HCT116 (cell line): ENCODE measurements at regions not wholly inside any gene's neighbourhood (a gene's known extent, or its start where the extent isn't known, plus 50 kb on each side); places are given as distances from the start of the nearest gene placed in this dataset.

Experiments
- EGR1 ChIP-seq: IDR thresholded peaks from 2 replicates; pipeline ENCODE4 v1.6.1; 2012; ENCODE audit warnings: low read depth
- EZH2 ChIP-seq: fragments of 200-600 bp; sonication (generic); IDR thresholded peaks from 2 replicates; pipeline ENCODE4 v1.6.1; 2017; ENCODE audit warnings: antibody characterized with exemption, mixed run types
- EZH2phosphoT487 ChIP-seq: fragments of 200-600 bp; IDR thresholded peaks from 2 replicates; pipeline ENCODE4 v1.6.1; 2018; ENCODE audit warnings: antibody characterized with exemption, borderline replicate concordance
- FOSL1 ChIP-seq: IDR thresholded peaks from 2 replicates; pipeline ENCODE4 v1.6.1; 2012; ENCODE audit warnings: low read depth
- JUND ChIP-seq: IDR thresholded peaks from 2 replicates; pipeline ENCODE4 v1.6.1; 2012
- POLR2A ChIP-seq: IDR thresholded peaks from 2 replicates; pipeline ENCODE4 v1.7.0; 2011; ENCODE audit warnings: borderline replicate concordance; ENCODE audit not compliant: insufficient read depth, insufficient read length; ENCODE audit errors: extremely low read depth
- POLR2AphosphoS5 ChIP-seq: IDR thresholded peaks from 2 replicates; pipeline ENCODE4 v1.6.1; 2011; ENCODE audit warnings: mild to moderate bottlenecking, low read depth, low read length, moderate library complexity
- RAD21 ChIP-seq: IDR thresholded peaks from 2 replicates; pipeline ENCODE4 v1.6.1; 2012; ENCODE audit warnings: low read depth, mild to moderate bottlenecking
- SIN3A ChIP-seq: IDR thresholded peaks from 2 replicates; pipeline ENCODE4 v1.6.1; 2012; ENCODE audit warnings: low read depth
- TCF7L2 ChIP-seq: IDR thresholded peaks from 2 replicates; pipeline ENCODE4 v1.7.0; 2011; ENCODE audit warnings: borderline replicate concordance, inconsistent platforms; ENCODE audit not compliant: insufficient read depth, insufficient read length; ENCODE audit errors: extremely low read depth
- ZNF274 ChIP-seq: fragments of 200-500 bp; sonication (Bioruptor generic); IDR thresholded peaks from 2 replicates; pipeline ENCODE4 v1.6.1; 2014; ENCODE audit warnings: mild to moderate bottlenecking, low read depth, low read length, inconsistent platforms
- TF ChIP-seq, protein P1 (sequence below), 3 experiments: fragments of 200-600 bp in 1 of 3; sonication (generic) in 1 of 3; IDR thresholded peaks in 2 of 3; conservative IDR thresholded peaks in 1 of 3; 2 replicates each; pipeline ENCODE4 v1.5.1; 2012 to 2017; ENCODE audit warnings: low read depth in 2 of 3, low read length in 2 of 3, antibody characterized with exemption in 1 of 3, borderline replicate concordance in 1 of 3, control low read depth in 1 of 3, mild to moderate bottlenecking in 1 of 3, mixed read lengths in 1 of 3, mixed run types in 1 of 3, moderate library complexity in 1 of 3; ENCODE audit not compliant: insufficient read depth in 1 of 3
- TF ChIP-seq, protein P2 (sequence below): IDR thresholded peaks from 2 replicates; pipeline ENCODE4 v1.6.1; 2011; ENCODE audit warnings: mild to moderate bottlenecking, low read length, moderate library complexity; ENCODE audit not compliant: insufficient replicate concordance; ENCODE audit errors: extremely low read depth

DNA sequence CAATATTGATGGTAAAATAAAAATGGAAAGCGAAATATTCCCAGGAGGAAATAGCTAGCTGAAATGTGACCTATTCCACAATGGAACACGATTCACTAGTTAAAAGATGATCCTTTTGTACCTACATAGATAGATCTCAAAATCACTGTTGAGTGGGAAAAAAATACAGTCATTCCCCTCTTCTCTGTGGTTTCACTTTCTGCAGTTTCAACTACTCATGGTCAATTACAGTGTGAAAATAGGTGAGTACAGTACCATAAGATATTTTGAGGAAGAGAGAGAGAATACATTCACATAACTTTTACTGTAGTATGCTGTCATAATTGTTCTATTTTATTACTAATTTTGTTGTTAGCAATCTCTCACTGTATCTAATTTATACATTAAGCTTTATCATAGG is 56.0 kb upstream of the COL13A1 start:
- no peak for TF ChIP-seq EZH2
- TF ChIP-seq, protein P1, sequence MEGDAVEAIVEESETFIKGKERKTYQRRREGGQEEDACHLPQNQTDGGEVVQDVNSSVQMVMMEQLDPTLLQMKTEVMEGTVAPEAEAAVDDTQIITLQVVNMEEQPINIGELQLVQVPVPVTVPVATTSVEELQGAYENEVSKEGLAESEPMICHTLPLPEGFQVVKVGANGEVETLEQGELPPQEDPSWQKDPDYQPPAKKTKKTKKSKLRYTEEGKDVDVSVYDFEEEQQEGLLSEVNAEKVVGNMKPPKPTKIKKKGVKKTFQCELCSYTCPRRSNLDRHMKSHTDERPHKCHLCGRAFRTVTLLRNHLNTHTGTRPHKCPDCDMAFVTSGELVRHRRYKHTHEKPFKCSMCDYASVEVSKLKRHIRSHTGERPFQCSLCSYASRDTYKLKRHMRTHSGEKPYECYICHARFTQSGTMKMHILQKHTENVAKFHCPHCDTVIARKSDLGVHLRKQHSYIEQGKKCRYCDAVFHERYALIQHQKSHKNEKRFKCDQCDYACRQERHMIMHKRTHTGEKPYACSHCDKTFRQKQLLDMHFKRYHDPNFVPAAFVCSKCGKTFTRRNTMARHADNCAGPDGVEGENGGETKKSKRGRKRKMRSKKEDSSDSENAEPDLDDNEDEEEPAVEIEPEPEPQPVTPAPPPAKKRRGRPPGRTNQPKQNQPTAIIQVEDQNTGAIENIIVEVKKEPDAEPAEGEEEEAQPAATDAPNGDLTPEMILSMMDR (IDR thresholded peaks at IDR 0.05 in 2 of 3, conservative IDR thresholded peaks at IDR 0.05 in 1 of 3; ENCODE audit: borderline replicate concordance in 1 of 3, insufficient read depth in 1 of 3, low read depth in 2 of 3, low read length in 2 of 3): no peak
- TF ChIP-seq JUND: no peak
- no peak for TF ChIP-seq POLR2A
- TF ChIP-seq ZNF274: no peak
- no peak for TF ChIP-seq FOSL1
- no peak for TF ChIP-seq POLR2AphosphoS5
- no peak for TF ChIP-seq EGR1
- TF ChIP-seq EZH2phosphoT487: no peak
- no peak for TF ChIP-seq SIN3A
- TF ChIP-seq, protein P2, sequence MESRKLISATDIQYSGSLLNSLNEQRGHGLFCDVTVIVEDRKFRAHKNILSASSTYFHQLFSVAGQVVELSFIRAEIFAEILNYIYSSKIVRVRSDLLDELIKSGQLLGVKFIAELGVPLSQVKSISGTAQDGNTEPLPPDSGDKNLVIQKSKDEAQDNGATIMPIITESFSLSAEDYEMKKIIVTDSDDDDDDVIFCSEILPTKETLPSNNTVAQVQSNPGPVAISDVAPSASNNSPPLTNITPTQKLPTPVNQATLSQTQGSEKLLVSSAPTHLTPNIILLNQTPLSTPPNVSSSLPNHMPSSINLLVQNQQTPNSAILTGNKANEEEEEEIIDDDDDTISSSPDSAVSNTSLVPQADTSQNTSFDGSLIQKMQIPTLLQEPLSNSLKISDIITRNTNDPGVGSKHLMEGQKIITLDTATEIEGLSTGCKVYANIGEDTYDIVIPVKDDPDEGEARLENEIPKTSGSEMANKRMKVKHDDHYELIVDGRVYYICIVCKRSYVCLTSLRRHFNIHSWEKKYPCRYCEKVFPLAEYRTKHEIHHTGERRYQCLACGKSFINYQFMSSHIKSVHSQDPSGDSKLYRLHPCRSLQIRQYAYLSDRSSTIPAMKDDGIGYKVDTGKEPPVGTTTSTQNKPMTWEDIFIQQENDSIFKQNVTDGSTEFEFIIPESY: no peak
- TF ChIP-seq RAD21: no peak
- TF ChIP-seq TCF7L2: no peak
